SK-N-MC (cell line): ENCODE measurements at regions not wholly inside any gene's neighbourhood (a gene's known extent, or its start where the extent isn't known, plus 50 kb on each side); places are given as distances from the start of the nearest gene placed in this dataset.

ENCODE experiments used
- EZH2 ChIP-seq: fragments of 200-600 bp; sonication (generic); IDR thresholded peaks from one replicate; pipeline ENCODE4 v1.6.1; 2017; ENCODE audit warnings: antibody characterized with exemption
- FOXP2 ChIP-seq: optimal IDR thresholded peaks from 2 replicates; pipeline ENCODE3; 2011; ENCODE audit warnings: mild to moderate bottlenecking, moderate library complexity; ENCODE audit not compliant: insufficient read depth; ENCODE audit errors: extremely low read length, control extremely low read depth
- POLR2AphosphoS5 ChIP-seq: IDR thresholded peaks from 2 replicates; pipeline ENCODE4 v1.6.1; 2012; ENCODE audit warnings: mild to moderate bottlenecking, low read depth, low read length, borderline replicate concordance

DNA sequence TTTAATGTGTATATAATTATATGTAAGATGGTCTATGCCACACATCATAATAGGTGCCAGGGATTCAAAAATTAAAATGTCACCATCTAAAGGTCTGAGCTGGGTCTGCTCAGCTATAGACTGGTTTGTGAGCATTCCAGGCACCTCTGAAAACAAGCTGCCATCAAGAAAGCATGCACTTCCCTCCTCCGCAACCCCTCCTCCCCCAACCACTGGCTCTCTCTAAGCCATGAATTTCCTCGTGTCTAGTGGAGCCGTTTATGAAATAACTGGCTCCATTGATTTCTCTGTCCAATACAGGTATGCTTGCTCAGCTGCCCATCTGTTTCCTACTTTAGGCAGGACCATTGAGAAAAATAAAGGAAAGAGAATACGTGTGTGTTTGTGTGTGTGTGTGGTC is 522.6 kb upstream of the PLXNA2 start:
- TF ChIP-seq POLR2AphosphoS5 (no peak), EZH2 (no peak), FOXP2 (no peak)
